ES-I3 (cell line): ENCODE measurements at regions not wholly inside any gene's neighbourhood (a gene's known extent, or its start where the extent isn't known, plus 50 kb on each side); places are given as distances from the start of the nearest gene placed in this dataset.

Experiments
- H3K36me3 ChIP-seq: 2 replicates; pipeline ENCODE4 v1.6.1; 2013; ENCODE audit warnings: mild to moderate bottlenecking, low read length, control low read depth, moderate library complexity; ENCODE audit not compliant: insufficient read depth
- H3K4me1 ChIP-seq: 2 replicates; pipeline ENCODE4 v1.6.1; 2013; ENCODE audit warnings: mild to moderate bottlenecking, control low read depth, low read length; ENCODE audit not compliant: insufficient read depth
- H3K9ac ChIP-seq: 2 replicates; pipeline ENCODE4 v1.6.1; 2013; ENCODE audit warnings: low read depth, mild to moderate bottlenecking, low read length, moderate library complexity
- H3K9me3 ChIP-seq: 2 replicates; pipeline ENCODE4 v1.6.1; 2013; ENCODE audit warnings: mild to moderate bottlenecking, low read length, moderate library complexity; ENCODE audit not compliant: control insufficient read depth, insufficient read depth

GRCh38 chr7:16347066-16347826 is 74.1 kb downstream of the CRPPA start:
- Histone ChIP-seq H3K36me3 (no peaks in the 10 kb centered on the region), H3K4me1 (no peaks in the 10 kb centered on the region), H3K9ac (no peak overlapping the region), H3K9me3 (peaks cover 3% of the 10 kb centered on the region)

- no peaks in the 10 kb centered on the region for H3K4me1 ChIP-seq
- H3K9me3 ChIP-seq, result peaks cover 3% of the 10 kb centered on the region
- H3K9ac ChIP-seq, result no peak overlapping the region
- no peaks in the 10 kb centered on the region for H3K36me3 ChIP-seq
These were observed 75.1 kb downstream of the CRPPA start for GRCh38 chr7:16345979-16346958.

GRCh38 chr7:16344927-16345326 is 76.4 kb downstream of the CRPPA start:
- no peaks in the 10 kb centered on the region for H3K36me3 ChIP-seq
- H3K4me1 ChIP-seq, result no peaks in the 10 kb centered on the region
- H3K9me3 ChIP-seq, result peaks cover 3% of the 10 kb centered on the region
- no peak overlapping the region for H3K9ac ChIP-seq

GRCh38 chr7:16343612-16344011 is 77.7 kb downstream of the CRPPA start:
- Histone ChIP-seq H3K9ac (no peak overlapping the region), H3K9me3 (peaks cover 3% of the 10 kb centered on the region), H3K4me1 (no peaks in the 10 kb centered on the region), H3K36me3 (no peaks in the 10 kb centered on the region)

- Histone ChIP-seq H3K4me1 (no peaks in the 10 kb centered on the region), H3K36me3 (no peaks in the 10 kb centered on the region), H3K9me3 (peaks cover 6% of the 10 kb centered on the region; the same call in 1 of the 2 replicates), H3K9ac (no peak overlapping the region)
These were observed 83.3 kb downstream of the CRPPA start for GRCh38 chr7:16338065-16338464.

- H3K4me1 ChIP-seq, result no peaks in the 10 kb centered on the region
- H3K9me3 ChIP-seq, result no peaks in the 10 kb centered on the region
- H3K36me3 ChIP-seq, result no peaks in the 10 kb centered on the region
- no peak overlapping the region for H3K9ac ChIP-seq
These were observed 95.2 kb downstream of the CRPPA start for GRCh38 chr7:16326106-16326505.

GRCh38 chr7:16323313-16323712 is 98.0 kb downstream of the CRPPA start:
- no peak overlapping the region for H3K9ac ChIP-seq
- no peaks in the 10 kb centered on the region for H3K9me3 ChIP-seq
- no peaks in the 10 kb centered on the region for H3K4me1 ChIP-seq
- H3K36me3 ChIP-seq, result no peaks in the 10 kb centered on the region

GRCh38 chr7:16320099-16320660 is 101.2 kb downstream of the CRPPA start:
- no peaks in the 10 kb centered on the region for H3K36me3 ChIP-seq
- H3K4me1 ChIP-seq, result no peaks in the 10 kb centered on the region
- no peaks in the 10 kb centered on the region for H3K9me3 ChIP-seq
- no peak overlapping the region for H3K9ac ChIP-seq

- Histone ChIP-seq H3K9me3 (no peaks in the 10 kb centered on the region), H3K36me3 (no peaks in the 10 kb centered on the region), H3K9ac (no peak overlapping the region), H3K4me1 (no peaks in the 10 kb centered on the region)
These were observed 102.1 kb downstream of the CRPPA start for GRCh38 chr7:16318989-16319915.

GRCh38 chr7:16318463-16318862 is 102.9 kb downstream of the CRPPA start:
- Histone ChIP-seq H3K4me1 (no peaks in the 10 kb centered on the region), H3K9me3 (no peaks in the 10 kb centered on the region), H3K36me3 (no peaks in the 10 kb centered on the region), H3K9ac (no peak overlapping the region)

GRCh38 chr7:16317406-16317805 is 103.9 kb downstream of the CRPPA start:
- no peaks in the 10 kb centered on the region for H3K9me3 ChIP-seq
- H3K4me1 ChIP-seq, result no peaks in the 10 kb centered on the region
- no peaks in the 10 kb centered on the region for H3K36me3 ChIP-seq
- H3K9ac ChIP-seq, result no peak overlapping the region

- no peaks in the 10 kb centered on the region for H3K4me1 ChIP-seq
- no peaks in the 10 kb centered on the region for H3K36me3 ChIP-seq
- H3K9ac ChIP-seq, result no peak overlapping the region
- H3K9me3 ChIP-seq, result no peaks in the 10 kb centered on the region
These were observed 106.1 kb downstream of the CRPPA start for GRCh38 chr7:16315280-16315679.

GRCh38 chr7:16309129-16309528 is 112.2 kb downstream of the CRPPA start:
- Histone ChIP-seq H3K9me3 (no peaks in the 10 kb centered on the region), H3K9ac (no peak overlapping the region), H3K4me1 (no peaks in the 10 kb centered on the region), H3K36me3 (no peaks in the 10 kb centered on the region)

GRCh38 chr7:16301291-16301690 is 120.0 kb downstream of the CRPPA start:
- H3K4me1 ChIP-seq, result no peaks in the 10 kb centered on the region
- H3K36me3 ChIP-seq, result no peaks in the 10 kb centered on the region
- no peak overlapping the region for H3K9ac ChIP-seq
- no peaks in the 10 kb centered on the region for H3K9me3 ChIP-seq
